Ammon's horn (tissue), 1 donor: ENCODE measurements at regions not wholly inside any gene's neighbourhood (a gene's known extent, or its start where the extent isn't known, plus 50 kb on each side); places are given as distances from the start of the nearest gene placed in this dataset.
A peak's percentile ranks its signal among the peaks of the same experiment; 100 is the strongest.

Experiments
- DNase-seq: peaks from one replicate; pipeline ENCODE4 v3.0.0-alpha.2; 2016; ENCODE audit warnings: low spot score

DNA sequence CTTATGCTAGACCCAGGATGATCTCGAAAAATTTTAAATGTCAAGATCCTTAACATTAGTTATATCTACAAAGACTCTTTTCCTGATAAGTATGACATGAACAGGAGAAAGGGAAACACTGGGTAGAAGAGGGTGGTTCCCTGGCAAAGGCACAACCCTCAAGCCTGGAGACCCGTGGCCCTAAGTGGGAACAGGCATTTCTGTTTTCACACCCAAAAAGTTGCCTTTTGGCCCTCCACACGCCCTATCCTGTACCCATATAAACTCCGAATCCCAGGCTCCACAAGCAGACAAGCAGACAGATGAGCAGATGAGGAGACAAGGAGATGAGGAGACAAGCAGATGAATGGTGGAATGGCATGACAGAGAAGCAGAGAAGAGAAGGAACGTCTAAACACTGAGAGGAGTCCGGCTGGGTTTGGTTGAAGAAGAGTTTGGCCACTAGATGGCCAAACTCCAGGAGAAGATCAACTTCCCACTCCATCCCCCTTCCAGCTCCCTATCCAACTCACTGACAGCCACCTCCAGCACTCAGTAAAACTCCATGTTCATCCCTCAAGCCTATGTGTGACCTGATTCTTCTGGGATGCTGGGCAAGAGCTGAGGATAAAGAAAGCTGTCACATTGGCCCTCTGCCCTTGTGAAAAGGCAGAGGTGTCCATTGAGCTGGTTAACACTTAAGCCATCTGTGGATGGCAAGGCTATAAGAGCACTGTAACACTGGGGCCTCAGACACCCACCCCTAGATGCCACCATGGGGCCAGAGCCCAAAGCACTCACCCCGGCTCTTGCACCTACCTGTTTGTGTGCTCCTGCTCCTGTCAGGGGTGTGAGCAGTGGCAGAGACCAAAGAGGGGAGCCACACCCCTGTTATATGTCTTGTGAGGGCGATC, 139.6 kb upstream of the FAM20A start:
- no peak for DNase-seq

GRCh38 chr17:68737761-68738443, 136.7 kb upstream of the FAM20A start:
- DNase-seq = no peak

- no peak for DNase-seq
Observed at GRCh38 chr17:68734931-68735330, 133.8 kb upstream of the FAM20A start.

DNA sequence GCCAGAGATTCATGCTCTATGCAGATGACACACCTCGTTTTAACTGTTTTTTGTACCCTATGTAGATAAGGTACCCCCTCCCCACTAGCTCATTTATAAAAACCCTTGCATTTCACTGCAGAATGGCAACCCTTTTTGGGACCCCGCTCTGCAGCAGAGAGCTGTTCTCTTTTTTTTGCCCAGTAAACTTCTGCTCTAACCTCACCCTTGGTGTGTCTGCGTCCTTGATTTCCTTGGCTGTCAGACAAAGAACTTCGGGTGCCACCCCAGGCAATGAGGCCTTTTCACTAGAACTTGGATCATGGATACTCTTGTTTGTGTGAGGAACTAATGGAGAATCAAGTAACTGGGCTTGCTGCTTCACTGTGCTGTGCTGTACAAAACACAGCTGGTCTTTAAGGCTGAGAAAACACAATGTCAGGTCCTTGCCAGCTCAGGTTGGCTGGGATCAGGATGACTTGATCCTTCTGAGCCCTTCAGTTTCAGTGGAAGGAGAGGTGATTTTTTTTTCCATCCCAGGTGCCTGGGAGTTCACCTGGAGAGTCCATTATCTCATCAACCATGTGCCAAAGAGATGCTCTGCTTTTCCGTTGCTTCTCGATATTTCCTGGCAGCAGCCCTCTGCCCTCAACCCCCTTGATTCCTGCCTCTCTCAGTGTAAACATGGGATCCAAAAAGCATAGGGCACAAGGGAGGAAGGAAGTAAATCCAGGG, 133.2 kb upstream of the FAM20A start:
- no peak for DNase-seq

DNA sequence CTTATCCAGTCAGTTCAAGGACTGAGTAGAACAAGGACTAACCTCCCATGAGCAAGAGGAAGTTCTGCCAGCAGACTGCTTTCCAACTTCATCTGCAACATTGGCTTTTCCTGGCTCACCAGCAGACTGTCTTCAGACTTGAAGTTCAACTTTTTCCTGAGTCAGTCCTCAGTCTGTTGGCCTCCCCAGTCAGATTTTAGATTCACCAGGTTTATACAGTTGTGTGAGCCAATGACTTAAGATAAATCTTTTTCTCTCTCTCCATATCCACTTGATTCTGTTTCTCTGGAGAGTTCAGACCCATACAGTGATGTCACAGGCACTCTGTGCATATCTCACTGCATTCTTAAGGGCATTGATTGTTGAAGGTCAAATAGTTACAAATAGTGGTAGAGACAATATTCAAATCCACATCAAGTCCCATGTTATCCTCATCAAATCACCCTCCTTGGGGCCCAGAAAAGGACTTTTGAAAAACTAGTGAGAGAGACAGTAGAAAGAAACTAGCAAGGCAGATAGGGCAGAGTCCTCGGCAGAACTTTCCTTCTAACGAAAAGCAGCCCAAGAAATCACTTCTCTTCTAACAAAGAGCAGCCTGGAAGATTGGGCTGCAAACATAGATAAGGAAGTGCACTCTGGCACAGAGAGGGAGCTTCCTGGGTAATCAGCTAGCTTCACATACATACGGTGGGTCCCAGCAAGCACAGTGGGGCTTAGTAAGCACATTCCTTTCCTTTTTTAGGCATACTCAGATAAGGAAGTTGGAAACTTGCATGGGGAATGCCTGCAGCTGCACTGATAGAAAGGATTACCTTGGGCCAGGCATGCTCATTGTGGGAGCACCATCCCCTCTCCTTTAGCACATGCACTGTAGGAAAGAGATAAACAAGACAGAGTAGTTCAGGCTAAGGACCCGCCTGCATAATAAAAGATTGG, 132.3 kb upstream of the FAM20A start:
- DNase-seq = no peak

DNA sequence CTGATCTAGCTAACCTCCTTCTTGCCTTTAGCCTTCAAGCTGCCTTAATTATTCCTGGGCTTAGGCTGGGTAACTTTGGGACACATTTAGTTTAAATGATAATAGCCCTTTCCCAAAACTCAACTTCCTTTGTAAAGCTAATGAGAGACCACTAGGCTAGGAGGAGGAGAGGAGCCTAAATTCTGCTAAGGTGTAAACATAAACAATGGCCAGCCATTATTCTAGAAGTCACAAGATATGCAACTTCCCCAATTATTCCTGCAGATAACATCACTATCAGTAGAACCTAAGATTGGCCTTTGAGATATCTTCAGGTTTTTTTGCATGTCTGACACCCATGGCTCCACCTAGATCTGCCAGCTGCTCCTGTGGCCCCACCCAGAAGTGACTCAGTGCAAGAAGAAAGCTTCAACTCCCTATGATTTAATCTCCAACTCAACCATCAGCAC, 131.2 kb upstream of the FAM20A start:
- no peak for DNase-seq

DNA sequence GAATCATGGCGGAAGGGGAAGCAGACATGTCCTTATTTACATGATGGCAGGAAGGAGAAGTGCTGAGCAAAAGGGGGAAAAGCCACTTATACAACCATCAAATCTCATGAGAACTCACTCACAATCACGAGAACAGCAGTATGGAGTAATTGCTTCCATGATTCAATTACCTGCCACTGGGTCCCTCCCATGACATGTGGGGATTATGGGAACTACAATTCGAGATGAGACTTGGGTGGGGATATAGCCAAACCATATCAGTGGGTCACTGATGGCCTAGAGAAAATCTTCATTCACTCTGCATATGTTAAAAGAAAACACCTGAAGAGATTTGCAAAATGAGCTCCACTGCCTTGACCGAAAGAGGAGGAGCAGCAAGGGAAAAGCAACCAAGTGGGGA, 130.3 kb upstream of the FAM20A start:
- DNase-seq = no peak

DNA sequence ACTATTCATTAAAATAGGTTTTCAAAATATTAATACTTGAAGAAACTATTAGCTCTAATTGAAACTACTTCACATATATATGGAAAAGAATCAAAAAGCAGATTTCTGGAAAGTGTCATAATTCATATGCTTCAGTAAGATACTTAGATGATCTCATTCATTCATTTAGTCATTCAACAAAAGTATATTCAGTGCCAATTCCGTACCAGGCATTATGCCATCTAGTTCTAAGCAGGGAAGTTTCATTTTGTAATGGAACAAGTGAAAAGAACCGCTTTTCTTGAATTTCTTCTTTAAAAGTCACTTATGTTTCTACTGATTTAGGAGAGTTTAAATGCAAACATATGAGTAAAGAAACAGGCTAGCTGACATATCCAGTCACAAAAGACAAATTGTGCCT, 118.3 kb upstream of the FAM20A start:
- DNase-seq = peak; percentile 24

GRCh38 chr17:68718926-68719325, 117.8 kb upstream of the FAM20A start:
- no peak for DNase-seq

DNA sequence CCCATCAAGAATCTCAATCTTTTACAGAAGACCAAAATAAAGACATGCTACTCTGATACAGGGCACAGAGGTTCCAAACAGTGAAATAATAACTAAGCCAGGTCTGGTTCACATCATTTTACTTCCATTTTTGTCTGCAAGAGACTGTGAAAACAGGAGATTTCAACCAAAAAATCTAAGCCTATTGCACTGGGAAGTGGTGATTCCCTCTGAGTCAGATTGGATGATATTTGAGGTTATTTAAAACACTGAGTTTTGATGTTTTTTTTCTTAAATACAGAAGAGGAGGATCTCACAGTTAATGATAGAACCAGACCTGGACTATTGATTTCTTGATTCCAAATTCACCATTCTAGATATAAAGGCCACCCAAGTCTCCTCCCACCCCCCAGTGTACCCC, 117.3 kb upstream of the FAM20A start:
- DNase-seq = no peak

DNA sequence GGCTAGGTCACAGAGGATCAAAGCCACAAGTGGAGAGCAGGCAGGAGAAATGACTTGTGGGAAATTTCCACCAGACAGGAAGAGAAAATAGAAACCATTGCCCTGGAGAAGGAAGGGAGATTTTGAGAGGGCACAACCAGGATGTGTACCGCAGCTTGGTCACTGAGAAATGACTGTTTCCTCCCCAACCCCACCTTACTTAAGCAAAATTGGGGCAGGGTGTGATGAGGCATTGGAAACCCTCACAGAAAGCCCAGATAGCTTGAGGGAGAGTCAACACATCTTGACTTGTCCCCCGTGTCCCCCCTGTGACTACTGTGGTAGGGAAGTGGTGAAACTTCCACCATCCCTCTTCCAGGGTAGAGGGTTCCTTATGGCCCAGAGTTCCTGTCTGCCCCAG, 113.5 kb upstream of the FAM20A start:
- no peak for DNase-seq

- no peak for DNase-seq
Observed at GRCh38 chr17:68711858-68712257, 110.7 kb upstream of the FAM20A start.

GRCh38 chr17:68710976-68711375, 109.8 kb upstream of the FAM20A start:
- DNase-seq = no peak

DNA sequence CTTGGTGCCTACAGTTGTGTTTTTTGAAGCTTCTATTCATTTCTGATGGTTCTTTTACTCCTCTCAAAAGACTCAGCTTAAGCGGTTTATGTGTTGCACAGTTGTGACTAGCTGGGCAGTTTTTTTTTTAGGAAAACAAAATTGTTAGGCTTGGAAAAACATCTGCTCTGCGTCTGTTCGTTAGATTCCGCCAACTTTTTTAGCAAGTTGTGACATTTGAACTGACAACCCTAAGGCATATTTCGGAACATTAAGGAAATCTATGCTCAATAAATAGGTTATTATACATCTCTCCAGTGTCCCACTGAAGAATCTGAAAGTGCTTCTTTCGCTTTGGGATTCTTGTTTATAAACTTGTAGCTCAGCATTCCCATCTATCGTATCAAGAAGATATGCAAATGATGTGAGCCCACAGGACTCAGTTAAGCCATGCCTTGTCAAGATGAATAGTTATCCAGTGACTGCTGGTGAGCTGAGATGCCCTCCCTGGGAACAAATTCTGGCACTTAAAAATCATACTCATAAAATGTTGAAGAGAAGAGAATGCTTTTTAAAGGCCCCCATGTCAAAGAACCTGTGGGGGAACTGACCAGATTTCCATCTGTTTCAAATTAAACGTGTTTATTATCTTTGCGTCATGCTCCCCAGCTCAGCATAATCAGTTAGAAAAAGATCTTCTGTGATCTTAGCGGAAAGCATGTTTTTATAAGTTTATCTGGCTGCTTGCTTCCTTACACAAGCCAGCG, 109.0 kb upstream of the FAM20A start:
- DNase-seq = no peak

- DNase-seq = no peak
Observed at GRCh38 chr17:68709461-68709860, 108.3 kb upstream of the FAM20A start.

GRCh38 chr17:68707031-68707430, 105.9 kb upstream of the FAM20A start:
- DNase-seq = no peak

GRCh38 chr17:68706356-68706920, 105.3 kb upstream of the FAM20A start:
- no peak for DNase-seq

- no peak for DNase-seq
Observed at GRCh38 chr17:68705714-68706076, 104.5 kb upstream of the FAM20A start.

DNA sequence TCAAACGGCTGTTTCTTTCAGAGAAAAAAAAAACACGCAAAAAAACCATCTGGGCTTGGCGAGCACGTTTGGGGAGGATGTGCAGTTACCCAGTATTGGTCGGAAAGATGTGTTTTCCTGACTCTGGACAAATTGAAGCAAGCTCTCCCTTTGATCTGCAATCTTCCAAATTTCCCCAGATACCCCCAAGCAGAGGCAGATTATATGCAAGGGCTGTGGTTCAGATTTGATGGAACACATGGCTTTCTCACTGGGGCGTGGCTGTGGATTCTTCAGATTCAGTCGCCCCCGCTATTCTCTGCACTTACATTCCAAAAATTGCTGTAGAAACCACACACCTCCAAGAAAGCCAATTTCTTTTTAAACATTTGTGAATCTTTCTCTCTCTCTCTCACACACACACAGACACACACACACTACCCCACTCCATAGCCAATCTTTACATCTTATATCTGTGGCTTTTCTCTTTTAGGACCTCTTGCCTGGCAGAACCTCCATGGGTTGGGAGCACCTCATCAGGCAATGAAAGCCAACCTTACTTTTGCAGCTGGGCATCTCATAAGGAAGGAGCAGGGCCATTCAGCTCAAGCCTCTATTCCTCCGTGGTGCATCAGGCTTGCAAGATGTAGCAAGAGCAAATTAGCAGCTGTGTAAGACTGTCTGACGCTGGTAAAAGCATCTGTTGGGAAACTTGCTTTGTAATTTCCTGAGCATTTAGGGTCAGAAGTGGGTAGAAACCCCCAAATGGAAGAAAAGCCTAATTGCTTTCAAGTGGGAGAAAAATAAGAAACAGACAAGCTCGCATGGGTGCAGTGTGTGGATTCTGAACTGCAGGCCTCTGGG, 103.9 kb upstream of the FAM20A start:
- DNase-seq = no peak

DNA sequence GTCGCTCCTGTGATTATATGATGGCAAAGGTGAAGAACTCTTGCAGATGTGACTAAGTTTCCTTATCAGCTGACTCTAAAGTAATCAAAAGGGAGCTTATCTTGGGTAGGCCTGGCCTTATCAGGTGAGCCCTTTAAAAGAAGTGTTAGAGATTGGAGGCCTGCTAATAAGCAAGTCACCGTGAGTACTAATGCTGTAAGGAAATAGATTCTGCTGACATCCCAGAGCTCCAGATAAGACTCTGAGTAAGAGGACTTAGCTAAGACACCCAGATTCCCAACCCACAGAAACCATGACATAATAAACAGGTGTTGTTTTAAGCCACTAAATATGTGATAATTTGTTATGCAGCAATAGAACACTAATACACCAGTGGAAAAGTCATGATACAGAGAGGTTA, 99.9 kb upstream of the FAM20A start:
- no peak for DNase-seq
